ENCODE measurements at regions not wholly inside any gene's neighbourhood (a gene's known extent, or its start where the extent isn't known, plus 50 kb on each side); places are given as distances from the start of the nearest gene placed in this dataset.

DNA sequence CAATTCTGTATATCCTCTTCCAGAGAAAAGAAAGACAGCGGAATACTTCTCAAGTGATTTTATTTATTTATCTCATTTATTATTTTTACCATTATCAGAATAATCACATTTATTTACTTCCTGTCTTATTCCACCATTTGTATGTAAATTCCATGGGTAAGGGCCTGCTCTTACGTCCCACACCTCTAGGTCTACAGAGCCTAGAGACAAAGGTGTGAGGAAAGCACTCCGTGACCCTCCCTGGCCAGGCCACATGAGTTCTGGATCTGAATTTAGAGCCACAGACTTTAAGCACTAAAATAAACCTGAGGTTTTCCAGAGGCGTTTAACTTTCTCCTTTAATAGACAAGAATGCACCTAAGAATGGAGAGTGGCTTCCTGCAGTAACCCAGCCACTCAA is 85.3 kb upstream of the CTSV start:
- no peak for TF ChIP-seq POLR2A (IDR thresholded peaks at IDR 0.05)
- TF ChIP-seq, protein P1, sequence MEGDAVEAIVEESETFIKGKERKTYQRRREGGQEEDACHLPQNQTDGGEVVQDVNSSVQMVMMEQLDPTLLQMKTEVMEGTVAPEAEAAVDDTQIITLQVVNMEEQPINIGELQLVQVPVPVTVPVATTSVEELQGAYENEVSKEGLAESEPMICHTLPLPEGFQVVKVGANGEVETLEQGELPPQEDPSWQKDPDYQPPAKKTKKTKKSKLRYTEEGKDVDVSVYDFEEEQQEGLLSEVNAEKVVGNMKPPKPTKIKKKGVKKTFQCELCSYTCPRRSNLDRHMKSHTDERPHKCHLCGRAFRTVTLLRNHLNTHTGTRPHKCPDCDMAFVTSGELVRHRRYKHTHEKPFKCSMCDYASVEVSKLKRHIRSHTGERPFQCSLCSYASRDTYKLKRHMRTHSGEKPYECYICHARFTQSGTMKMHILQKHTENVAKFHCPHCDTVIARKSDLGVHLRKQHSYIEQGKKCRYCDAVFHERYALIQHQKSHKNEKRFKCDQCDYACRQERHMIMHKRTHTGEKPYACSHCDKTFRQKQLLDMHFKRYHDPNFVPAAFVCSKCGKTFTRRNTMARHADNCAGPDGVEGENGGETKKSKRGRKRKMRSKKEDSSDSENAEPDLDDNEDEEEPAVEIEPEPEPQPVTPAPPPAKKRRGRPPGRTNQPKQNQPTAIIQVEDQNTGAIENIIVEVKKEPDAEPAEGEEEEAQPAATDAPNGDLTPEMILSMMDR (IDR thresholded peaks at IDR 0.05), result no peak
